HEK293 (cell line): ENCODE measurements at regions not wholly inside any gene's neighbourhood (a gene's known extent, or its start where the extent isn't known, plus 50 kb on each side); places are given as distances from the start of the nearest gene placed in this dataset.

Source experiments
- CTCF ChIA-PET: fragments of 350-600 bp; formaldehyde crosslinking; extraction: SDS; loops from one replicate; lab custom pipeline; 2021; ENCODE audit warnings: antibody characterized with exemption; lab: Yijun Ruan, JAX
- POLR2A ChIA-PET: fragments of 300-600 bp; formaldehyde crosslinking; extraction: SDS; loops from one replicate; lab custom pipeline; 2020; ENCODE audit warnings: antibody characterized with exemption, inconsistent platforms; lab: Yijun Ruan, JAX
- H3K27ac ChIP-seq: fragments of 200-500 bp; sonication (Bioruptor generic); 2 replicates; pipeline ENCODE4 v1.5.1; 2014; ENCODE audit warnings: low read depth, low read length, control low read depth, inconsistent platforms; ENCODE audit errors: extremely low read depth
- H3K36me3 ChIP-seq, 2 experiments: fragments of 200-500 bp in 1 of 2; sonication (Bioruptor generic) in 1 of 2; 1 replicate in 1 of 2; 2 replicates in 1 of 2; pipeline ENCODE4 v1.5.1; 2014 to 2017; ENCODE audit warnings: inconsistent platforms in 2 of 2, low read length in 2 of 2; ENCODE audit not compliant: control insufficient read depth in 2 of 2, insufficient read depth in 1 of 2
- H3K4me1 ChIP-seq: fragments of 200-500 bp; sonication (Bioruptor generic); 2 replicates; pipeline ENCODE4 v1.5.1; 2014; ENCODE audit warnings: mild to moderate bottlenecking, low read length, inconsistent platforms; ENCODE audit not compliant: control insufficient read depth, insufficient read depth
- H3K4me3 ChIP-seq: 2 replicates; pipeline ENCODE4 v1.5.1; 2011; ENCODE audit warnings: low read depth, mild to moderate bottlenecking, control low read depth, low read length, moderate library complexity
- H3K9me3 ChIP-seq: fragments of 200-500 bp; sonication (Bioruptor generic); 2 replicates; pipeline ENCODE4 v1.5.1; 2014; ENCODE audit warnings: low read depth, low read length, inconsistent platforms; ENCODE audit not compliant: control insufficient read depth, insufficient read depth
- CTCF ChIP-seq: fragments of 450-650 bp; formaldehyde crosslinking; IDR thresholded peaks from 2 replicates; pipeline ENCODE4 v1.5.1; 2016; ENCODE audit warnings: missing biosample characterization, missing genetic modification characterization
- OSR2 ChIP-seq: fragments of 450-650 bp; formaldehyde crosslinking; IDR thresholded peaks from 2 replicates; pipeline ENCODE4 v1.5.1; 2016; ENCODE audit warnings: missing biosample characterization, missing genetic modification characterization
- SCRT1 ChIP-seq: fragments of 450-650 bp; formaldehyde crosslinking; IDR thresholded peaks from 2 replicates; pipeline ENCODE4 v1.5.1; 2016; ENCODE audit warnings: missing biosample characterization, missing genetic modification characterization, borderline replicate concordance
- TRIM28 ChIP-seq: IDR thresholded peaks from 2 replicates; pipeline ENCODE4 v1.6.1; 2011; ENCODE audit warnings: low read length, control low read depth, borderline replicate concordance
- ZFHX2 ChIP-seq: fragments of 450-650 bp; formaldehyde crosslinking; conservative IDR thresholded peaks from 2 replicates; pipeline ENCODE4 v1.5.1; 2016; ENCODE audit warnings: missing biosample characterization, missing genetic modification characterization
- ZIC2 ChIP-seq: fragments of 450-650 bp; formaldehyde crosslinking; IDR thresholded peaks from 2 replicates; pipeline ENCODE4 v1.5.1; 2016; ENCODE audit warnings: missing biosample characterization, missing genetic modification characterization
- ZNF121 ChIP-seq: fragments of 450-650 bp; formaldehyde crosslinking; IDR thresholded peaks from 2 replicates; pipeline ENCODE4 v1.5.1; 2016; ENCODE audit warnings: missing biosample characterization, missing genetic modification characterization
- ZNF140 ChIP-seq: fragments of 450-650 bp; formaldehyde crosslinking; IDR thresholded peaks from 2 replicates; pipeline ENCODE4 v1.5.1; 2016; ENCODE audit warnings: missing biosample characterization, missing genetic modification characterization
- ZNF174 ChIP-seq: fragments of 450-650 bp; formaldehyde crosslinking; IDR thresholded peaks from 2 replicates; pipeline ENCODE4 v1.5.0; 2017; ENCODE audit warnings: missing biosample characterization, mild to moderate bottlenecking, missing genetic modification characterization
- ZNF2 ChIP-seq: fragments of 450-650 bp; formaldehyde crosslinking; IDR thresholded peaks from 2 replicates; pipeline ENCODE4 v1.5.1; 2016; ENCODE audit warnings: missing biosample characterization, missing genetic modification characterization
- ZNF26 ChIP-seq: fragments of 450-650 bp; formaldehyde crosslinking; IDR thresholded peaks from 2 replicates; pipeline ENCODE4 v1.5.1; 2016; ENCODE audit warnings: missing biosample characterization, missing genetic modification characterization
- ZNF311 ChIP-seq: fragments of 450-650 bp; formaldehyde crosslinking; IDR thresholded peaks from 2 replicates; pipeline ENCODE4 v1.5.1; 2017; ENCODE audit warnings: missing biosample characterization, missing genetic modification characterization, borderline replicate concordance
- ZNF514 ChIP-seq: fragments of 450-650 bp; formaldehyde crosslinking; IDR thresholded peaks from 2 replicates; pipeline ENCODE4 v1.5.1; 2016; ENCODE audit warnings: missing biosample characterization, missing genetic modification characterization
- ZNF623 ChIP-seq: fragments of 450-650 bp; formaldehyde crosslinking; IDR thresholded peaks from 2 replicates; pipeline ENCODE4 v1.5.1; 2016; ENCODE audit warnings: missing biosample characterization, missing genetic modification characterization
- ZSCAN23 ChIP-seq: fragments of 450-650 bp; formaldehyde crosslinking; IDR thresholded peaks from 2 replicates; pipeline ENCODE4 v1.5.1; 2016; ENCODE audit warnings: missing biosample characterization, missing genetic modification characterization
- TF ChIP-seq, protein P1 (sequence below): fragments of 450-650 bp; formaldehyde crosslinking; IDR thresholded peaks from 2 replicates; pipeline ENCODE4 v1.5.1; 2016; ENCODE audit warnings: missing biosample characterization, missing genetic modification characterization, borderline replicate concordance

- ChIA-PET CTCF (interaction anchor here (1.1 to 1.3 kb wide), 2 partner anchors 37 to 616 kb away, joined by 3 to 5 read pairs; no protein-coding TSS in a partner anchor), POLR2A (no interaction called here)
- TF ChIP-seq ZNF514 (no peak), CTCF (no peak), ZNF140 (tag by site-specific recombination) (no peak), ZNF311 (tag by site-specific recombination) (no peak), ZNF121 (tag by site-specific recombination) (no peak)
- Histone ChIP-seq H3K4me1 (0 out of 2 replicates have a peak, but pooled peaks cover 2% of the 10 kb centered on the region), H3K4me3 (no peak overlapping the region), H3K36me3 (no peaks in the 10 kb centered on the region), H3K9me3 (no peaks in the 10 kb centered on the region), H3K27ac (no peak overlapping the region)
Measured at GRCh38 chr18:6484659-6485058, 69.9 kb upstream of the L3MBTL4 start.

- POLR2A ChIA-PET = no interaction called here
- Histone ChIP-seq H3K27ac (no peak overlapping the region), H3K4me1 (0 out of 2 replicates have a peak, but pooled peaks cover 2% of the 10 kb centered on the region), H3K36me3 (no peaks in the 10 kb centered on the region), H3K9me3 (no peaks in the 10 kb centered on the region), H3K4me3 (no peak overlapping the region)
- CTCF ChIA-PET = interaction anchor here (0.8 to 1.6 kb wide), 3 partner anchors 10 to 1055 kb away, joined by 3 to 4 read pairs (median 3); no protein-coding TSS in a partner anchor
- TF ChIP-seq, protein P1, sequence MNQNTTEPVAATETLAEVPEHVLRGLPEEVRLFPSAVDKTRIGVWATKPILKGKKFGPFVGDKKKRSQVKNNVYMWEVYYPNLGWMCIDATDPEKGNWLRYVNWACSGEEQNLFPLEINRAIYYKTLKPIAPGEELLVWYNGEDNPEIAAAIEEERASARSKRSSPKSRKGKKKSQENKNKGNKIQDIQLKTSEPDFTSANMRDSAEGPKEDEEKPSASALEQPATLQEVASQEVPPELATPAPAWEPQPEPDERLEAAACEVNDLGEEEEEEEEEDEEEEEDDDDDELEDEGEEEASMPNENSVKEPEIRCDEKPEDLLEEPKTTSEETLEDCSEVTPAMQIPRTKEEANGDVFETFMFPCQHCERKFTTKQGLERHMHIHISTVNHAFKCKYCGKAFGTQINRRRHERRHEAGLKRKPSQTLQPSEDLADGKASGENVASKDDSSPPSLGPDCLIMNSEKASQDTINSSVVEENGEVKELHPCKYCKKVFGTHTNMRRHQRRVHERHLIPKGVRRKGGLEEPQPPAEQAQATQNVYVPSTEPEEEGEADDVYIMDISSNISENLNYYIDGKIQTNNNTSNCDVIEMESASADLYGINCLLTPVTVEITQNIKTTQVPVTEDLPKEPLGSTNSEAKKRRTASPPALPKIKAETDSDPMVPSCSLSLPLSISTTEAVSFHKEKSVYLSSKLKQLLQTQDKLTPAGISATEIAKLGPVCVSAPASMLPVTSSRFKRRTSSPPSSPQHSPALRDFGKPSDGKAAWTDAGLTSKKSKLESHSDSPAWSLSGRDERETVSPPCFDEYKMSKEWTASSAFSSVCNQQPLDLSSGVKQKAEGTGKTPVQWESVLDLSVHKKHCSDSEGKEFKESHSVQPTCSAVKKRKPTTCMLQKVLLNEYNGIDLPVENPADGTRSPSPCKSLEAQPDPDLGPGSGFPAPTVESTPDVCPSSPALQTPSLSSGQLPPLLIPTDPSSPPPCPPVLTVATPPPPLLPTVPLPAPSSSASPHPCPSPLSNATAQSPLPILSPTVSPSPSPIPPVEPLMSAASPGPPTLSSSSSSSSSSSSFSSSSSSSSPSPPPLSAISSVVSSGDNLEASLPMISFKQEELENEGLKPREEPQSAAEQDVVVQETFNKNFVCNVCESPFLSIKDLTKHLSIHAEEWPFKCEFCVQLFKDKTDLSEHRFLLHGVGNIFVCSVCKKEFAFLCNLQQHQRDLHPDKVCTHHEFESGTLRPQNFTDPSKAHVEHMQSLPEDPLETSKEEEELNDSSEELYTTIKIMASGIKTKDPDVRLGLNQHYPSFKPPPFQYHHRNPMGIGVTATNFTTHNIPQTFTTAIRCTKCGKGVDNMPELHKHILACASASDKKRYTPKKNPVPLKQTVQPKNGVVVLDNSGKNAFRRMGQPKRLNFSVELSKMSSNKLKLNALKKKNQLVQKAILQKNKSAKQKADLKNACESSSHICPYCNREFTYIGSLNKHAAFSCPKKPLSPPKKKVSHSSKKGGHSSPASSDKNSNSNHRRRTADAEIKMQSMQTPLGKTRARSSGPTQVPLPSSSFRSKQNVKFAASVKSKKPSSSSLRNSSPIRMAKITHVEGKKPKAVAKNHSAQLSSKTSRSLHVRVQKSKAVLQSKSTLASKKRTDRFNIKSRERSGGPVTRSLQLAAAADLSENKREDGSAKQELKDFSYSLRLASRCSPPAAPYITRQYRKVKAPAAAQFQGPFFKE (tag by site-specific recombination) = no peak
- TF ChIP-seq OSR2 (no peak), SCRT1 (tag by site-specific recombination) (no peak), TRIM28 (no peak), ZFHX2 (tag by site-specific recombination) (no peak), ZSCAN23 (tag by site-specific recombination) (no peak), ZNF26 (tag by site-specific recombination) (no peak), ZIC2 (tag by site-specific recombination) (no peak), ZNF623 (tag by site-specific recombination) (no peak), ZNF174 (tag by site-specific recombination) (no peak), ZNF2 (no peak)
Measured at GRCh38 chr18:6486313-6486712, 71.6 kb upstream of the L3MBTL4 start.
